Suprapubic skin (tissue), 4 donors: ENCODE measurements at regions not wholly inside any gene's neighbourhood (a gene's known extent, or its start where the extent isn't known, plus 50 kb on each side); places are given as distances from the start of the nearest gene placed in this dataset.

Experiments
- POLR2A ChIP-seq, 2 donors: fragments of 450-650 bp; IDR thresholded peaks; one replicate each; pipeline ENCODE4 v1.6.1; 2017; ENCODE audit warnings: antibody characterized with exemption in 2 of 2, mild to moderate bottlenecking in 2 of 2, moderate library complexity in 2 of 2
- POLR2AphosphoS5 ChIP-seq, 3 donors: sonication (generic); formaldehyde crosslinking; IDR thresholded peaks; one replicate each; pipeline ENCODE4 v1.6.1; 2017; ENCODE audit warnings: antibody characterized with exemption in 3 of 3
- TF ChIP-seq, protein P1 (sequence below), 2 donors: fragments of 200-600 bp in 1 of 2; fragments of 450-650 bp in 1 of 2; sonication (generic) in 1 of 2; IDR thresholded peaks; one replicate each; pipeline ENCODE4 v1.5.1; 2016 to 2019; ENCODE audit warnings: antibody characterized with exemption in 2 of 2, mild to moderate bottlenecking in 1 of 2, moderate library complexity in 1 of 2

DNA sequence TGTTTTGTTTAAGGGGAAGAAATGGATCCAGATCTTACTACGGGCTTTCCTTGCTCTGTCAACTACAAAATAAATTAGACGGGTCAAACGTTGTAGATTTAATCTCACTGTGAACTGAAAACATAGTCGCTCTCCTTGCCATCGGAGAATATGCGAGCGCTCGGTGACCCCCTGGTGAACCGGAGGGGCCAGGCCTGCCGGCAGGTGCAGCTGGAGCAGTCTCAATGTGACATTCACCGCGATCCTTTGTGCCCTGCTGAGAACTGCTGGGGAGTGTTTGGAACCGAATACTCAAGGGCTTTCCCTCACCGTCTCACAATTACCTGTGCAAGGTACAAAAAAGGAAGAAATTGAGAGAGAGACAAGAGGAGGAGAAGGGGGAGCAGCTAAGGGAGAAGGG is 174.1 kb upstream of the GPR26 start:
- TF ChIP-seq POLR2A (IDR thresholded peaks at IDR 0.05) (no peak), POLR2AphosphoS5 (IDR thresholded peaks at IDR 0.05) (no peak)
- TF ChIP-seq, protein P1, sequence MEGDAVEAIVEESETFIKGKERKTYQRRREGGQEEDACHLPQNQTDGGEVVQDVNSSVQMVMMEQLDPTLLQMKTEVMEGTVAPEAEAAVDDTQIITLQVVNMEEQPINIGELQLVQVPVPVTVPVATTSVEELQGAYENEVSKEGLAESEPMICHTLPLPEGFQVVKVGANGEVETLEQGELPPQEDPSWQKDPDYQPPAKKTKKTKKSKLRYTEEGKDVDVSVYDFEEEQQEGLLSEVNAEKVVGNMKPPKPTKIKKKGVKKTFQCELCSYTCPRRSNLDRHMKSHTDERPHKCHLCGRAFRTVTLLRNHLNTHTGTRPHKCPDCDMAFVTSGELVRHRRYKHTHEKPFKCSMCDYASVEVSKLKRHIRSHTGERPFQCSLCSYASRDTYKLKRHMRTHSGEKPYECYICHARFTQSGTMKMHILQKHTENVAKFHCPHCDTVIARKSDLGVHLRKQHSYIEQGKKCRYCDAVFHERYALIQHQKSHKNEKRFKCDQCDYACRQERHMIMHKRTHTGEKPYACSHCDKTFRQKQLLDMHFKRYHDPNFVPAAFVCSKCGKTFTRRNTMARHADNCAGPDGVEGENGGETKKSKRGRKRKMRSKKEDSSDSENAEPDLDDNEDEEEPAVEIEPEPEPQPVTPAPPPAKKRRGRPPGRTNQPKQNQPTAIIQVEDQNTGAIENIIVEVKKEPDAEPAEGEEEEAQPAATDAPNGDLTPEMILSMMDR (IDR thresholded peaks at IDR 0.05), result no peak
